Putamen (tissue), 1 donor: ENCODE measurements at regions not wholly inside any gene's neighbourhood (a gene's known extent, or its start where the extent isn't known, plus 50 kb on each side); places are given as distances from the start of the nearest gene placed in this dataset.
"Not testable (repeated sequence)": the region's sequence is repeated elsewhere in the genome, so short reads cannot be mapped to it uniquely, and the experiment has no call there.

Source experiments
- DNase-seq: peaks from one replicate; pipeline ENCODE4 v3.0.0-alpha.2; 2016; ENCODE audit warnings: low spot score

- no peak for DNase-seq
Measured at GRCh38 chr2:49677227-49677626, 522.9 kb upstream of the FSHR start.

DNA sequence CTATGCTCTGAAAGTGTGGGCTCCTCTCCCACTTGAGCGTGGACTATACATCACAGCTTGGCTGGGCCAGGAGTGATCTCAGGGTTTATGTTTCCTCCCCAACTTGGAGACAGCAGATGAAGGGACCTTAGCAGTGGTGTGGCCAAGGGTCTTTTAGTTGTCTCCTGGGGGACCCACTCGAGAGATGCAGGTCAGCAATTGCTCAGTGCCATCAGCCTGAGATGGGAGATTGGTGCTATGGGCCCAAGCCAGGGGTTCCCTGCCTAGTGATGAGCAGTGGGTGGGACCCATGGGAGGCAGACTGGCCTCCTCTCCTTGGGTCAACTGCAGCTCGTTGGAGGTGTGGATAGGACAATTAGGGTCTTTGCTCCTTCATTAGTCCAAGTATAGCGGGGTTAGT lies 510.5 kb upstream of the FSHR start:
- DNase-seq, result no peak

DNA sequence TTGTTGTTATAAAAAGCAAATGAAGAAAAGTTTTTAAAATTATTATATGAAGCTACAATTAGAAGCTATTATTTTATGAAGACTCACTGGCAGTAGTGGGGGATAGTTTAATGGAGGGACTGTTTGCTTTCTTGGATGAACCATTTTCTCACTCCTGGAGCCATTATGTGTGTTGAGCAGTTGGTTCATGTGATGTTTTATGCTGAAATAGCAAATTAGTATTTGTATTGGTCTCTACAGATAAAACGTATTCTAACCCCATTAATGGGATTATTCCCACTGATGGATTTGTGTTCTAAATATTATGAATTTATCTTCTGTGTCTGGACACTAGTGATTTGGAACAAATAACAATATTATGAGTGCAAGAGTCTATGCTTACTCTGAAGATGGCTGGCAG lies 507.5 kb upstream of the FSHR start:
- DNase-seq, result no peak

GRCh38 chr2:49656853-49657252 lies 502.5 kb upstream of the FSHR start:
- DNase-seq, result no peak

GRCh38 chr2:49643149-49643548 lies 488.8 kb upstream of the FSHR start:
- no peak for DNase-seq

DNA sequence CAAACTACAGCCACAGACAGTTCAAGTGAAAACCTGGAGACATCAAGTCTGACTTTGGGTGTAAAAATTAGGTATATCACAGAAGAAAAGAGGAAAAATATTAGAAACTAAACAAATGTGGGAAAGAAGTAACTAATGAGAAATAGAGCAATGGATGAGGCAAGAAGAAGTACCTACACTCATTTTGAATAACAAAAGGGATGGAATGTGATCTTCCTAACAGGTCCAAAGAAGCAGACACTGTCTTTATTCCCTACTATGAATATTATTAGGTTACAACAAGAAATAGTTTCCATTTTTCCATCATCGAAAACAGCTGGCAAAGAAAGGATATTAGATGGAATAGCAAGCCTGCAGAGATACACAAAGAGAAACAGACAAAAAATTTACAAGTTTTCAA lies 486.3 kb upstream of the FSHR start:
- DNase-seq, result no peak

- no peak for DNase-seq
Measured at GRCh38 chr2:49621016-49621415, 466.7 kb upstream of the FSHR start.

DNA sequence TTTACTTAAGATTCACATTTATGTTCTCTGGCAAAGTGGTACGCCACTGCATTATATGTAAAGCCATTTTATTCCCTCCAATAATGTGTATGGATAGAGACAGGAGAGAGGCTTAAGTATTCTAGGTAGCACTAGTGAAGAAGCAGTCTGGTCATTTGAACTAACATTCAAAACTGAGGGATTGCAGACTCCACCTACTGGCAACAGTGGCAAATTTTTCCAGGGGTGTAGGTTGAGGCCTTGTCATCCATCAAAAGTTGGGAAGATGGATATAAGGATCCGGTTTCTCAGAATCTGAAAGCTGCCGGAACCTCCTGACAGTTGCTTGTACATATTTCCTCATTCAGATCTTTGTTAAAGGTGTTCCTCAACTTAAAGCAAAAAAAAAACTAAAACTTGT lies 465.5 kb upstream of the FSHR start:
- no peak for DNase-seq

DNA sequence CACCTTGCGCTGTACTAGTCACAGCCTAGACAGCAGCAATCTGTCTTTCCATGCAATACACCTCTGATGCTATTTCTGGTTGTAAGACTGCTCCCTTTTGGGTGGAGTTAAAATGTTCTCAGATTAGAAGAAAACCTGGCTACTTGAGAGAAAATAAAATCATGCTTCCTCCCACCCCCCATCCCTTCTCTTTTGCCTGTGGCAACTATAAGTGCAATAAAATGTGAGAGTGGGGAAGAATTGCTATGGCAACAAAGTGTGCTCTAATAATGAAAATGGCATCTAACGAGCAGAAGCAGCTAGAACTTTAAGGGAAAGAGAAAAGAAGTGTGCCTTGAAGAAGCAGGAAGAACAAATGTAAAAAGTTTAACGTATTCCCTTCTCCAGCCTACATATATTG lies 464.2 kb upstream of the FSHR start:
- DNase-seq, result no peak

DNA sequence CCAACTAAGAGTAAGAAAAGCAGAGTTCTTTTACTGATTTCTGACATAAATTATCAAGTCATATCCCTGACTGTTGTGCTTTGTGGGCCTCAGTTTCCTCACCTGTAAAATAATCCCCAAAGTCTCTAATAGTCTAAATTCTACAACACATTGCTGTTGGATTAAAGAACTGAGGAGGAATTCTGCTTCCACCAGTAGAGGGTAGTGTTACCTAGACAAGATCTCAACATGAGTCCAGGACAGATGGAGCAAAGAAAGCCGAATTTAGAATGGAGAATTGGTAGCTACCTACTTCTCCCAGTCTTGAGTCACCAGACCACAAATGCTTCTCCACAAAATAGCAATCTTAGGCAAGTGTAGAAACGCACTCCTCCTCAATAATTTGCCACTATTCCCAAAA lies 462.5 kb upstream of the FSHR start:
- DNase-seq, result peak; percentile 23

DNA sequence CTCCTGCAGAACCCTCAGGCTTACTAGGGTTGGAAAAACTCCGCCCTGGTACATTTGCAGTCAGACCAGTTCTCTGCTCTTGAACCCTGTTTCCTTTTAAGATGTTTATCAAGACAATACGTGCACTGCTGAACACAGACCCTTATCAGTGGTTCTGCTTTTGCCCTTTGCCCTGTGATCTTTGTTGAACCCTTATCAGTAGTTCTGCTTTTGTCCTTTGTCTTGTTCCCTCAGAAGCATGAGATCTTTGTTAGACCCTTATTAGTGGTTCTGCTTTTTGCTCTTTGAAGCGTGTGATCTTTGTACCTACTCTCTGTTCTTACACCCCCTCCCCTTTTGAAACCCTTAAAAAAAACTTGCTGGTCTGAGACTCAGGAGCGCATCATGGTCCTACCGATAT lies 457.5 kb upstream of the FSHR start:
- not testable (repeated sequence) for DNase-seq

DNA sequence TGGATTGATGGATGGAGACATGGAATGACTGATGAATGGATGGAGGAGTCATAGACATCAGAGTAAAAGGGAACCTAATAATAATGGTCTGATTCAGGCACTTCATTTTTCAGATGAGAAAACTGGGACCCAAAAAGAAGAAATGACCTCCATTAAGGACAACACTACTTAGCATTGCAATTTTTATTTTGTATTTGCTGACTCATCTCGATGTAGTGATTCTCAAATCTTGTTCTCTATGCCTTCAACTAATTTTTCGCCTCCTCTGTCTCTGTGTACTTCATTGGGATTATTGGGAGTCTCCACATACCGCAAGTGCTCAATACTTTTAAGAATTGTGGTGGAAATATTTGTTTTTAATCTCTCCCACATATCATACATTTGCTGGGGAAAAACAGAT lies 446.2 kb upstream of the FSHR start:
- DNase-seq, result no peak

DNA sequence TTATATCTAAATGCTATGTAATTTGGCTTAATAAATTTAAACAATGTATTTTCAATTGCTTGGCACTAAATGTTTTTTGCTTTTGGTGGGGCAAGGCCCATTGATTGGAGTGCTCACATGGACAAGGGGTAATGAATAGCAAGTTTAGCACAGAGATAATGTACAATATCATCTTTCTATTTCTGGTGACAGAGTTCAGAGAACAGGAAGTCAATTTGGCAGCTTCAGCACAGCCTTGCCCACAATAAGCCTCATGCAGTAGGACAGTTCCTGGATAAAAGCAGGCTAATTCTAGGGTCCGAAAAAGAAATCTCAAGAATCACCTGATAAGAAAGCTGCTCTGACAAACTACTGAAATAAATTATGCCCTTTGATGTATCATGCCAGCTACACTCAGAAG lies 443.9 kb upstream of the FSHR start:
- no peak for DNase-seq

- DNase-seq, result no peak
Measured at GRCh38 chr2:49585921-49586320, 431.6 kb upstream of the FSHR start.

GRCh38 chr2:49582946-49583345 lies 428.6 kb upstream of the FSHR start:
- DNase-seq, result no peak

DNA sequence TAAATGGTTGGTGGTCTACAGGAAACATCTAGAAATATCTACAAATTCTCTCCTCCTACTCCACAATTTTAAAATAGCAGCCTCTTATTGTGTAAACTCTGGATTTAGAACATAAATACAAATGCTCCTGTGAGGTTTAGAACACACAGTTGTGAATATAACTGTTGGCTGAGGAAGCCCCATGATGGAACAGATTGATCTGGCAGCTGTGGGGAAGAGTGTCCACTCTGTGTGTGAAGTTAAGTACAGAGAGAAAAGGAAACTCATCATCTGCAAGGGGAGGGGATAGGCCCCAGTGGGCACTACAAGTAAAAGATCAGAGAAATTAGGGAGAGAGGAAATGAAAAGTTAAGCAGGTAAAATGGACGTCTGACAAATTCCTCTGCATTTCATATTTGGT lies 422.7 kb upstream of the FSHR start:
- DNase-seq, result no peak

DNA sequence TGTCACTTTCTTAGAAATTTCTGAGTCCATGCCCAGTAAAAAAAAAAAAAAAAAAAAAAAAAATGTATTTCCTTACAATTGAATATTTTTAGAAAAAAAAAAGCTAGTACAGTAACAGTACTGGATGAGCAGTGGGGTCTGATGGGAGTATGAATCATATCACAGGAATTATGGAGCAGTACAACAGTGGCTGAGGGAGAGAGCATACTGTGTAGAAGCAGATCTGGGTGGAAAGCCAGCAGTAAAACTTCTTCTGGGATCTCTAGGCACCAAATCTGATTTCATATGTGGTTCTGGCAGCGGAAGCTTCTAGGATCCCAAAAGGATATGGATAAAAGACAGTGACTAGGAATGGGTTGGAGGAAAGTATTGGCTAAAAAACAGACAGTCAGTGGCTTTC lies 414.9 kb upstream of the FSHR start:
- DNase-seq, result no peak

- no peak for DNase-seq
Measured at GRCh38 chr2:49567811-49568600, 413.7 kb upstream of the FSHR start.

- no peak for DNase-seq
Measured at GRCh38 chr2:49567021-49567420, 412.7 kb upstream of the FSHR start.

DNA sequence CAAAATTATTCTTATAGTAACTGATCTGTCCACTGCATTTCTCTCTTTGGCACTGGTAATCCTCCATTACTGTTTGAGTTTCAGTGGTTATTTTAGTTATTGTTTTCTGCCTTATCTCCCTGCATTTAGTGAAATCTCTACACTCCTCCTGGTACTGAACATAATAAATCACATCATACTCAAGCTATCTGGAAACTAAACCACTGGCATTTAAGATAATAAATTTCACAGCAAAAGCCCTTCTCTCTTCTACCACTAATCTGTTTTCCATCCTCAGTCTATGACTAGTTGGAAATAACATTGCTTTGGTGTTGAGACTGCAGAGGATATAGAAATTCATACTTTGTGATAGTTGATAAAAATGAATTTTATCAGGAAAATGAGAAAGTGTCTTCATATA lies 399.3 kb upstream of the FSHR start:
- no peak for DNase-seq

GRCh38 chr2:49532702-49533101 lies 378.4 kb upstream of the FSHR start:
- no peak for DNase-seq

DNA sequence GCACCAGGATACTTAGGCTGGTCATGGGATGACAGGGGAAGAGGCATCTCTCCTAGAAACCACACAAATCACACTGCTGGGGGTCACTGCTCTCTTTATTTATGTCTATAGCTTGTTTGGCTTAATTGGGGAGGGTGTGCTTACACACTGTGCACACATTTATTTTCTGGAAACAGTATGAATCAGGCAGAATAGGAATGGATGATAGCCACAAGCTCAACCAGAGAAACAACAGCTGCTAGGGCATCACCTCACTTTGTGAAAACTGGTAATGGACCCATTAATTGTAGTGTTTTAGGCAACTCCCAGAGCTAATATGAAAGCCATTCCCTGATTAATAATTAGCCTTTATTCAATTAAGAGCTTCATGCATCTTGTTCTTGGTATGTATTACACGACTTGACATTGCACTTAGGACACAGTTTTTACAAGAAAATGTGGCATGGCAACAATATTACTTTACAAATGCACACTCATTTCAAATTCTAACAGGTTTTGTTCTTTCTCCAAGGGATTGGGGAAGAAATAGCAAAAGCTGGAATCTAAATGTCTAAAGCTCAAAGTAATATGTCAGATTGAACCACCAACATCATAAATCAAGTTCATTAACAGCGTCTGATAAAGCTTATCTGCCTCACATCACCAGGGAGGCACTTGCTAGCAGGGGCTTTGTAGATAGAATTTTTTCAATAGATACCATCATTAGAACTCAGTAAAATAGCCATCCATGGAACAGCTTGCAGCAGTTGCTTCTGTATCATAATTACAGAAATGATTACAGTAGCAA lies 361.9 kb upstream of the FSHR start:
- no peak for DNase-seq

DNA sequence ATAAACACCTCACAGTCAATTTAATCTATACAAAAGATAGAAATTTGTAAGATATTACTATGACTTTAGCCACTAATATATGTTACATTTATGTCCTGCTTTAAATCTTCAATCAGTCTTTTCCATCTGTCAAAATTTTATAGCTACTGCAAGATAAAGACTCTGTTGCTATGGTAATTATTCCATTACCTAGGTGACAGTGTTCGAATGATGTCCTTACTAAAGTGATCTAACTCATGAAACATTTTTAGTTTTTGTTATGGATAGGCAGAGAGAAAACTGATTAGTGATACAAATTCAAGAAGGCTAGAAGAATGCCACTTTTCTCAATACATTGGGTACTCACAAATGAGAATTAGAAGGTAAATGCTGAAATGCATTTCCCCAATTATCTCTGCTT lies 359.9 kb upstream of the FSHR start:
- peak; percentile 5 for DNase-seq

DNA sequence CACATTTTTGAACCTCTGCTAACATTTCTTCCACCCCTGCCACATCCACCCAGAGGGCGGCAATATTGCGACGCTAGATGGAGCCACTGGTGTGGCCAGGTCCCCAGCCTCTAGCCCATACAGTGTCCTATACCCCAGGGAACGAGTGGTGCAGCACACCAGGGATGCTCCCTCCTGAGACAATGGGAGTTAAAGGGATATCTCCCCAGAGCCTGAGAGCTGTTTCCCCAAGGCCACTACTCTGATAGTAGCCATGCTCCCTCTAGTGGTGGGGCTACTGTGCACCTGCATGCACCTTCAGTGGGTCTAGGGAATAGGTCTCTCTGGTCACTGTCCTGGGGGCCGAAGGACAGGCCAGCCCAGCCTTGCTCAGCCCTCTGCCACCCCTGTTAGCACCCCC lies 336.4 kb upstream of the FSHR start:
- DNase-seq, result no peak
